GM12875 (cell line): ENCODE measurements at regions not wholly inside any gene's neighbourhood (a gene's known extent, or its start where the extent isn't known, plus 50 kb on each side); places are given as distances from the start of the nearest gene placed in this dataset.

Experiments used
- H3K4me3 ChIP-seq: one replicate; pipeline ENCODE4 v1.5.1; 2011; ENCODE audit warnings: low read depth, low read length, control low read depth
- CTCF ChIP-seq: IDR thresholded peaks from 2 replicates; pipeline ENCODE4 v1.5.1; 2011; ENCODE audit warnings: low read depth, mild to moderate bottlenecking, control low read depth, inconsistent platforms, low read length, moderate library complexity, borderline replicate concordance; ENCODE audit not compliant: insufficient read depth

GRCh38 chr9:81237565-81238231 is 451.6 kb downstream of the TLE1 start:
- H3K4me3 ChIP-seq, result no peak overlapping the region
- TF ChIP-seq CTCF, result no peak

GRCh38 chr9:81234924-81235610 is 454.3 kb downstream of the TLE1 start:
- no peak for TF ChIP-seq CTCF
- no peak overlapping the region for H3K4me3 ChIP-seq

- no peak for TF ChIP-seq CTCF
- H3K4me3 ChIP-seq, result no peak overlapping the region
These were observed 458.3 kb downstream of the TLE1 start for GRCh38 chr9:81231011-81231410.

- no peak for TF ChIP-seq CTCF
- H3K4me3 ChIP-seq, result no peak overlapping the region
These were observed 461.7 kb downstream of the TLE1 start for GRCh38 chr9:81227507-81228245.

- TF ChIP-seq CTCF, result no peak
- H3K4me3 ChIP-seq, result no peak overlapping the region
These were observed 463.8 kb downstream of the TLE1 start for GRCh38 chr9:81225596-81225995.

GRCh38 chr9:81224166-81225081 is 464.9 kb downstream of the TLE1 start:
- H3K4me3 ChIP-seq, result no peak overlapping the region
- TF ChIP-seq CTCF, result no peak
